ENCODE measurements at regions not wholly inside any gene's neighbourhood (a gene's known extent, or its start where the extent isn't known, plus 50 kb on each side); places are given as distances from the start of the nearest gene placed in this dataset.

DNA sequence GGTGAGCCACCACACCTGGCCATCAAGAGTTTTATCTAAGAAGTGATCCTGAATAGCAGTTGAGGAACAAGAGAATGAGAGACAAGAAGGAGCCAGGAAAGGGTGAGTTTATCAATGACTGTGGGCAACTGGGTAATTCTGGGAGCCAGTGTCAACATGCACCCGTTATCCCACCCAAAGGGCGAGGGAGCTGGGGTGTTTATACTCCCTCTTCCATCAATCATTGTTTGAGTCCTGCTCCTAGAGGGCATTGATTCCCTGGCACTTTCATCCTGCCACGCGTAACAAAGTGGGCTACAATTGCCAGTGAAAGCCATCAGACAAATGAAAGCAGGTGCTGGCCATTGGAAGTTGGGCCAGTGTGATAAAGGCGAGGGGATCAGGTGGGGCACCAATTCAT, 136.3 kb downstream of the SUDS3 start:
- TF ChIP-seq TCF3 (CRISPR knock-in tag; IDR thresholded peaks at IDR 0.05), result no peak
- TF ChIP-seq CTCF (IDR thresholded peaks at IDR 0.05 in 2 of 3, conservative IDR thresholded peaks at IDR 0.05 in 1 of 3; ENCODE audit: insufficient read depth in 2 of 3, low read depth in 1 of 3, low read length in 3 of 3), result no peak
- no peak for TF ChIP-seq HDAC2 (IDR thresholded peaks at IDR 0.05)
- TF ChIP-seq, protein P1, sequence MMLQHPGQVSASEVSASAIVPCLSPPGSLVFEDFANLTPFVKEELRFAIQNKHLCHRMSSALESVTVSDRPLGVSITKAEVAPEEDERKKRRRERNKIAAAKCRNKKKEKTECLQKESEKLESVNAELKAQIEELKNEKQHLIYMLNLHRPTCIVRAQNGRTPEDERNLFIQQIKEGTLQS (IDR thresholded peaks at IDR 0.05), result no peak
- TF ChIP-seq, protein P1 (CRISPR knock-in tag; conservative IDR thresholded peaks at IDR 0.05), result no peak
- TF ChIP-seq ESRRA (IDR thresholded peaks at IDR 0.05; ENCODE audit: borderline replicate concordance, low read depth), result no peak
- no peak for TF ChIP-seq SNAPC5 (CRISPR knock-in tag; IDR thresholded peaks at IDR 0.05)
- no peak for TF ChIP-seq SRSF9 (IDR thresholded peaks at IDR 0.05; ENCODE audit: borderline replicate concordance, low read depth, low read length)
- TF ChIP-seq, protein P2, sequence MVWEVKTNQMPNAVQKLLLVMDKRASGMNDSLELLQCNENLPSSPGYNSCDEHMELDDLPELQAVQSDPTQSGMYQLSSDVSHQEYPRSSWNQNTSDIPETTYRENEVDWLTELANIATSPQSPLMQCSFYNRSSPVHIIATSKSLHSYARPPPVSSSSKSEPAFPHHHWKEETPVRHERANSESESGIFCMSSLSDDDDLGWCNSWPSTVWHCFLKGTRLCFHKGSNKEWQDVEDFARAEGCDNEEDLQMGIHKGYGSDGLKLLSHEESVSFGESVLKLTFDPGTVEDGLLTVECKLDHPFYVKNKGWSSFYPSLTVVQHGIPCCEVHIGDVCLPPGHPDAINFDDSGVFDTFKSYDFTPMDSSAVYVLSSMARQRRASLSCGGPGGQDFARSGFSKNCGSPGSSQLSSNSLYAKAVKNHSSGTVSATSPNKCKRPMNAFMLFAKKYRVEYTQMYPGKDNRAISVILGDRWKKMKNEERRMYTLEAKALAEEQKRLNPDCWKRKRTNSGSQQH (CRISPR knock-in tag; IDR thresholded peaks at IDR 0.05), result no peak
- TF ChIP-seq TCF7L2 (IDR thresholded peaks at IDR 0.05; ENCODE audit: low read depth, low read length), result no peak
- no peak for TF ChIP-seq ZNF696 (CRISPR knock-in tag; conservative IDR thresholded peaks at IDR 0.05)
- TF ChIP-seq, protein P3, sequence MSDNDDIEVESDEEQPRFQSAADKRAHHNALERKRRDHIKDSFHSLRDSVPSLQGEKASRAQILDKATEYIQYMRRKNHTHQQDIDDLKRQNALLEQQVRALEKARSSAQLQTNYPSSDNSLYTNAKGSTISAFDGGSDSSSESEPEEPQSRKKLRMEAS (CRISPR knock-in tag; IDR thresholded peaks at IDR 0.05), result no peak
